Adrenal gland (tissue), 5 donors: ENCODE measurements at regions not wholly inside any gene's neighbourhood (a gene's known extent, or its start where the extent isn't known, plus 50 kb on each side); places are given as distances from the start of the nearest gene placed in this dataset.

Experiments
- CTCF ChIP-seq, 6 experiments: fragments of 450-650 bp in 4 of 6; fragments of 200-600 bp in 2 of 6; sonication (generic) in 1 of 6; IDR thresholded peaks; 1 replicate in 5 of 6; 2 replicates in 1 of 6; pipeline versions ENCODE4 v1.5.1 to v1.8.0; 2016 to 2021; ENCODE audit warnings: antibody characterized with exemption in 6 of 6, mild to moderate bottlenecking in 2 of 6, moderate library complexity in 1 of 6
- POLR2A ChIP-seq, 2 donors: fragments of 450-650 bp; IDR thresholded peaks; one replicate each; pipeline ENCODE4 v1.6.1; 2017; ENCODE audit warnings: antibody characterized with exemption in 2 of 2, mild to moderate bottlenecking in 2 of 2, moderate library complexity in 1 of 2
- donor health status: DM: no; HTN: no; CAD: no.

GRCh38 chr5:96064877-96065276, 103.2 kb upstream of the ELL2 start:
- TF ChIP-seq CTCF (IDR thresholded peaks at IDR 0.05) (no peak), POLR2A (IDR thresholded peaks at IDR 0.05) (no peak)
